Right hindlimb (tissue), 1 donor: ENCODE measurements at regions not wholly inside any gene's neighbourhood (a gene's known extent, or its start where the extent isn't known, plus 50 kb on each side); places are given as distances from the start of the nearest gene placed in this dataset.
A peak's percentile ranks its signal among the peaks of the same experiment; 100 is the strongest.

Experiments
- DNase-seq: peaks from one replicate; pipeline ENCODE4 v3.0.0-alpha.2; 2018

DNA sequence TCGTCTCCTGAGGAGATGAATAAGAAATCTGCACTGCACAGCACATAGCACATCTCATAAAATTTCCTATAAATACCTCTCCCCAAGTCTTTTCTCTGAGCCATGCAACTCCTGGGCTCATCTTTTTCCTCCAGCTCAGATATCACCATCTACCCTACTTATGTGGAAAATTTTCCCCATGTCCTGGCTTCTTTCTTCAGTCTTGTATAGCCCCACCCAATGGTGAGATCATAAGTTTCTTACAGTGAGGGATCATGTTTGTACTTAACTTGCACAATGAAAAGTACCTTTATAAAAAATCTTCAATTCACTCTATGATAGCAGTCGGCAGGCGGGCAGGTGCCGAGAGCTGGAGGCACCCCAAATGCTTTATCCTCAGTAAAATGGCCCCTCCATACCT is 198.6 kb upstream of the S100G start:
- no peak for DNase-seq

DNA sequence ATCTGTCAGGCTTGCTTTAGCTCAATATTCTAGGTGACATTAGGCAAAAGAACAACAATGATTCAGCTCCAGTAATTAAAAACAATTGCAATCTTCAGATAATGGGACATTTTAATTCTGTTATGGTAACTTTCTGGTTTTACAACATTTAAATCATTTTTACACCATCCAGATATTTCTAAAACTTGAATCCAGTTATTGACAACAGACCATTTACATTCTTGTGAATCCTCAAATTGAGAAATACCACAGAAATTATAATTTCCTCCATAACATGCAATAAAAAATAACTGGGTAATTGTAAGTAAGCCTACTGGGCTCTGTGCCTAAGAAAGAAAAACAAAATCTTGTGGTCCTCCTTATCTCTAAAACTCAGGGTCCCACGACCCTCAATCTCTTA is 195.0 kb upstream of the S100G start:
- DNase-seq = no peak

DNA sequence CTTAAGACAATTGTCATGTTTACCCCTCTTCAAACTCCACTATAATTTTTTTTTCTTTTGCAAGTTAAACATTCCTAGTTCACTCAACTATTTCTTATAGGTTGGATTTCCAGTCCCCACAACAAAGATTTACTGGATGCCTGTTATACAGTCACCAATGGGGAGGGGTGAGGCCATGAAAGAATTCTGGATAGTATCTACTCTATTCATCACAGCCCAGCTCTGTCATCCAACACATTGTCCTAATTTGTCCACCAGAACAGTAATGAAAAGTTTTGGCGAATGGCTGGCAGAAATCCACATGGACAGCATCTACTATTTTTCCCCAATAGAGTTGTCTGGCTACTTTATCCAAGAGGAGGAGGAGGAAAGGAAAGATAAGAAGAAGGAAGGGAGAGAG is 192.7 kb upstream of the S100G start:
- DNase-seq = no peak

DNA sequence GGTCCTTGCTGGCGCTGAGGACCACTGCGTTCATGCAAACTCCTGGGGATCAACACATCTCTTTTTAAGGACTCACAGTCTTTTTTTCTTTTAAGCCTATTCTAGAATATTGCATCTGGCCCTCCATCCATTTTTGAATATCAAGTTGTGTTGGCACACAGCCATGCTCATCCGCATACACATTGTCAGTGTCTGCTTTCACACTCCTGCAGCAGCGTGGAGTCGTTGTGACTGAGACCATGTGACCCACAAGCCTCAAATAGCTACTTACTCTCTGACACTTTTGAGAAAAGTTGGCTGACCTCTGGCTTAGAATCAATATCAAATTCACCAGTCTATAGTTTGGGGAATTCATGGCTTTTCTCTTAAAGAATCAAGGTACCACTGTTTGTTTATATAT is 191.8 kb upstream of the S100G start:
- DNase-seq = no peak

DNA sequence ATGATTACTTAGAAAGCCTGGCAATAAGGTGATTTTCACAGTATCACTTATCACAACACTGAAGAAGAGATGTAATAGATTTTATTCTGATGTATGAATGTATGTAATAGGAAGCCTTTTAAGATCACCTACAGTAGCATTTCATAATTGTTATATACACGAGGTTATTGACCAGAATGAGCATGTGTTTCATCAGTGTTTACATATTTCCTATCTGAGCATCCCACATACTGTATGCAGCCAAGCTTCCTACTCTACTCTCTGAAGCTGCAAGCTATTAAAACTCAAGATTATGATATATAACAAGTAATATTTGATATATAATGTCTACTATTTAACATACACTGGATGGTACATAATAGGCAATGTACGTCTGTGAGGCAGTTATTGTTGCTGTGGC is 190.9 kb upstream of the S100G start:
- no peak for DNase-seq

DNA sequence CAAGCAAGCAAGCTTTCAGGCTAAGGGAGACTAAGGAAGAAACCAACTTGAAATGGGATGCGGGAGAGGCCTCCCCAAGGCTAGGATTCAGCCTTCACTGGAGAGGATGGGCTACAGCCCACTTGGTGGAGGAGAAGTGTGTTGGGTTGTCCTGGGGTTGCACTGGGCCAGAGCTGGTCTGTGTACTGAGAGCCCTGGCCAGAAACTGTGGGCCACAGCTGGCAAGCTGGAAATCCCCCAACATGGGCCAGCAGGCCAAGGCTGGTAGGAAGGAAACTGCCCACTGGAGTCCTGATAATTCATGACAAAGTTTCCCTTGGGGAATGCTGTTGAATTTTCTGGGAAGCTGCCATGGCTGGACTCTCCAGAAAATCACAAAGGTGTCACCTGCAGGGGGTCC is 188.0 kb upstream of the S100G start:
- no peak for DNase-seq

DNA sequence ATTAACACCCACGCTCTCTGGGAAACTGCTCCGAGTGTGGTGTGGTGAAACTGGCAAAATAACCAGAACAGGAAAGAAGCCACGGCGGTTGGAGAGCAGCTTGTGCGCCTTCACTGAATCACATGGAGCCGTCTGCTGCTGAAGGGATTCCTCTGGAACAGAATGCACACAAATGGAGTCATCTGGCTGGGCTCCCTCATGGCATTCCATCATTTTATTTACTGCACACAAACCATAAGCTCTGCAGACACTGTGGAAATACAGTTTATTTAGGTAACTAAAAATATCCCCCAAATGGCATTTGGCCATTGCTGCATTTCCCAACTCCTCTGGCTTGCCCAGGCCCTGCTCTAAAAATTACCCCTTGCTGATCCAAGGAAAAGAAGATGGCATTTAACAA is 187.0 kb upstream of the S100G start:
- peak; percentile 57 for DNase-seq

DNA sequence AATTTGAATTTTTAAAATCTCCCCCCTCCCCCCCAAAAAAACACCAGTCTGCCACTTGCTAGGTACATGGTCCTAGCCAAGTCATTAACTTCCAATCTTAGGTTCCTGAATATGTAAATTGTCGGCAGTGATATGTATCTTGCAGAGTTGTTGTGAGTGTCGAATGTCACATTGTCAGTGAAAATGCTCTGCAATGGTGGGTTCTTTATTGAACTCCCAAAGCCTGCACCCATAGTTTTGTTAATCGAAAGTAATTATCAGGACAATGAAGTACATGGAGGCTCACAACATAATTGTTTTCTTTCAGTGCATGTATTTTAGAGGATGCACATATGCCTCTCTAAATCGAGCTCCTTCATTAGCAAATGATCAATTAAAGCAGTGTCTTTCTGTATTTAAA is 185.6 kb upstream of the S100G start:
- no peak for DNase-seq

DNA sequence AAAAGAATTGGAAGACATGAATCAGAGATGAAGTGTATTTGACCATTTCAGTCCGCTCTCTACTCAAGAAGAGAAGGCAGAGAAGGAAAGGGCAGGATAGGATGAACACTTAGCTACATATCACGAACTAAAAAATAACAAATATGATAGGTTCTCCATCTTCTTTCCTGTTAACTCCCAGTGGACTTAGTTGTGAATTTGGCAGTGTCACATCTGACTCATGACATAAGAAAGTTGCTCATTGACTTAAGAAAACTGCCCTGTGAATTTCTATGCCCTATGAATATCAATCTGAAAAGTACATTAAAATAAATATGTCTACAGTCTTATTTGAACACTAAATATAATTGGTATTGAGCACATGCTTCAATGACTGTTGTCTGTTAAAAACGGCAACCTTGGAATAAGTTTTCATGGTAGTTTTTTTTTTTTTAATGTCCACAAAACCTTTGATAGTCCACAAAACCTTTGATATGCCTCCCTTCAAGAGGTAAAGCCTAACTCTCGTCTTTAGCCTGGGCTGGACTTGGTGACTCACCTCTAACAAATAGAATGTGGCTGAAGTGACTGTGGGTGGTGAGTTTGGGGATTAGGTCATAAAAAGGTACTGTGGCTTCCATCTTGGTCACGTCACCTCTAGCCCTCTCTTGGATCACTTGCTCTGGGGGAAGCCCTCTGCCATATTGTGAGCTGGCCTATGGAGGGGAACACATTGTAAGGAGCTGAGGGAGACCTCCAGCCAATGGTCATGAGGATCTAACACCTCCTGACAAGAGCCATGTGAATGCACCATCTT is 184.7 kb upstream of the S100G start:
- DNase-seq = no peak

DNA sequence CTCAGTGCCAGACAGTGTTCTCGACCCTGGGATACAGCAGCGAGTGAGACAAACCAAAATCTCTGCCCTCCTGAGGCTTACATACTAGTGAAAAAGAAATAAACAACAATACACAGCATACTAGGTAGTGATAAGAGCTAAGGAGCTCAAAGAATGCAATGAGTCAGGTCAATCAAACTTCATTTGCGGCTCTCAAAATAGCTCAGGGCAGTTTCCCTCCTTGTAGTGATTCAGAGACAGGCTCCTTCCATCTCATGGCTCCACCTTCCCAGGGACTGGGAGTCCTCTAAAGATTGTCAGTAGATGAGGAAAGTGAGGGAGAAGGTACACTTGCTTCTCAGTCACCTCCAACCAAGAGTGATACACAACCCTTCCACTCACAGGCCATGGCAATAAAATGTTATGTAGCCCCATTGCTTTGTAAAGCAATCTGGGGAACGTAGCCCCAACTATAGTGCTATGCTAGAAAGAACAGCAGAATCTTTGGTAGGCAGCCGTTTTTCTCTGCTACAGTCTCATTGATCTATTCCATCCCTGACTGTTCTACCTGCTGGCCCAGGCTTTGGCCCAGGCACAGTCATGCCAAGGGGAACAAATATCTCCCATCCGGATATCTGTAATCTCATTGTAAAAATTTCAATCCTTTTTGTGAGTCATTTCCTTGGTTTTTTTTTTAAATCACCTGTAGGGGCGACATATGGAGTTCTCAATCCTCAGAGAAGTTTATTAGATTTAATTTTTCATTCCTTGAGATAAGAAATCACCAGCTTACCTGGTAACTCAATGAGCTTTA is 183.1 kb upstream of the S100G start:
- DNase-seq = no peak

DNA sequence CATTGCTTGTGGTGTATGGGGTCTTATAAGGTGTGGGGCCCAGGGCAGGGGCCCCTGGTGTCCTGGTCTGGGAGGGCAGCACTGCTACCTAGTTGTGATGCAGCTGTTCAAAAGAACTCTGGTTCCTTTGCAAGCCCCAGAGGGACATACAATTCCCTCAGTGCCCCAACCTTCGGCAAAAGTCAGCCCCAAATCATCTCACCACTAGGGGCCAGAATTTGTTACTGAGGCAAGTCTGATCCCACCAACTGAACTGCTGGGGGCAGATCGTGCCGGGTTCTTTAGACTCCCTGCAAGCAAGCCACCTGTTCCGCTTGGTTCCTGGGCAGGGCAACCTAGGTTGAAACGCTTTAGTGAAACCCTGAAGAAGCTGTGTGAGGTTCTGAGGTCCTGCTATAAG is 180.1 kb upstream of the S100G start:
- DNase-seq = no peak

DNA sequence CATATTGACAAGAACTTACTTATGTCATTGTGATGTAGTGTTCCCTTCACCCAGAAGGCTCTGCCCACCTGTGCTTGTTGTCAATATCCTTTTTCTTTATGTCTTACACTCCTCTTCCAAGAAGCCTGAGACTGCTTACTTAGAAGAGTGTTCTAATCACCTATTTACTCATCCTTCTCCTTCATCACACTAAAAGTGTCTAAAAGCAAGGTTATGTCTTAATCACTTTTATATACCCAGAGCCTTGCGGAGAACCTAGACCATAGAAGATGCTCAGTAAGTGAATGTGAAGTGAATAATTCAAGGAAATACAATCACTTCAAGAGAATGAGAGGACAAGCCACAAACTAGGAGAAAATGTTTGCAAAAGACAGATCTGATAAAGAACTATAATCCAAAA is 177.6 kb upstream of the S100G start:
- DNase-seq = no peak

DNA sequence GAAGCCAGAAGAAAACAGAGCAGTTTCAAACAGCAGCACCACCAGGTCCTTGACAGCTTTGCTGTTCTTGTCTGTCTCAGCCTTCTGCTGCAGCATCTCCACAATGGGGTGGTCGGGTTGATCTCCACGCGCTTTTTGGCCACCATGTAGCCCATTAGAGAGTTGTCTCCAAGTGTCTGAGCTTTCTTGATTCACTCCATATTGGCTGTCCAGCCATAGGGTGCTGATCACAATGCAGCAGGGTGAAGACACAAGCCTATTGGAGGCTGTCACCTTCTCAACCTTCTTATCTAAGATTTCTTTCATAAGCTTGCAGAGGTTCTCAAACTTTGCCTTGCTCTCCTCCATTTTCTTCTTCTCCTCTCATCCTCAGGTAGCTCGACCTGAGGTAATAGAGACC is 175.4 kb upstream of the S100G start:
- DNase-seq = no peak

DNA sequence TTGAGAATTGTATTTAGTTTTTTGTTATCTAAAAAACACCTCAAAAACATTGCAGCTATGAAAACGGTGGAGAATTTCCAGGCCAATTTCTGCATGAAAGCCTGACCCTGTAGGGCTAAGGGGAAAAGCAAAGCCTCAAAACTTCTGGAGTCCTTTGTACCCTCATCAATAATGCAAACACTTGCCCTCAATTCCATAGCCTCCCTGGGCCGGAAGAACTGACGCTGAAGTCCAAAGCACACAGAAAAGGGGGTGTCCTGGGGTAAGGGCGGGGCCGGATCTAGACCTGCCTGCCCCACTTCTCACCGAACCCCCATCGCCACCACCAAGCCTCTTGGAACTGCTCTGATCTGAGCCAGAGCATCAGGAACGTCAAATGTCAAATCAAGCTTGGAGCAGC is 173.9 kb upstream of the S100G start:
- no peak for DNase-seq

DNA sequence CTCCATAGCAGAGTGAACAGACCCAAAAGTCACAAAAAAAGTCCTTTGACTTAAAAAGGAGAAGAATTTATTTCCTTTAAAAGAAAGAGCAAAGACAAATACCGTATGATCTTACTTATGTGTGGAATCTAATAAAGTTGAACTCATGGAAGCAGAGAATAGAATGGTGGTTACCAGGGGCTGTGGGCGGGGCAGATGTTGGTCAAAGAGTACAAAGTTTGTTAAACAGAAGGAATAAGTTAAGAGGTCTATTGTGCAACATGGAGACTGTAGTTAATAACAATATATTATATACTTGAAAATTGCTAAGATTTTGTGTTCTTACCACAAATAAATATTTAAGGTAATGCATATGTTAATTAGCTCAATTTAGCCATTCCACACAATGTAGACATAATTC is 173.3 kb upstream of the S100G start:
- DNase-seq = no peak

DNA sequence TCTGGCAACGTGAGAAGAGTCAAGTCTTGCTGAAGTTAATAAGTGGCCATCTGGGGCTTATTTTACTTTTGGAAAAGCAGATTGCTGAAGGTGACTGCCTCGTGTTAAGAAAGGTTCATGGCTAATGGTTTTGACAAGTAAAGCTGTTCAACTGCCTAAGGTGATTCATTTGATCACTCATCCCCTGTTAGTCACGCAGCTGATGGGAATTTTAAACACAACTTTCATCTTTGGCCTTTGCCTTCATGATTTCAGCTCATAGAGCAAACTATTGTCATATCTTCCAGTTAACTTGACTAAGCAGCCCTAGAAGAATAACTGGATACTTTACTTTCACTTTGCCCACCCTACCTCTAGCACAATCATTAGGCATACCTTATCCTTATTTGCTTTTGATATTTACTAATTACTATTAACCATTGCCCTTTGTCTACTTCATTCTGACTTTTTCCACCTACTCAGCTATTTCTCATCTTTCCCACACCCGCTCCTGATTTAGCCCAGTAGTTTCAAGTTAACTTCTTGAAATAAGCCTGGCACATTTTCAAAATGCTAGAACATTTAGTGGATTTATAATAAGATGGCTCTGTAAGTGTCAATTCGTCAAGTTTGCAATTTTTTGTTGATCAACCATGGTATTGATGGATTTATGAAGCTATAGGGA is 170.6 kb upstream of the S100G start:
- DNase-seq = no peak

DNA sequence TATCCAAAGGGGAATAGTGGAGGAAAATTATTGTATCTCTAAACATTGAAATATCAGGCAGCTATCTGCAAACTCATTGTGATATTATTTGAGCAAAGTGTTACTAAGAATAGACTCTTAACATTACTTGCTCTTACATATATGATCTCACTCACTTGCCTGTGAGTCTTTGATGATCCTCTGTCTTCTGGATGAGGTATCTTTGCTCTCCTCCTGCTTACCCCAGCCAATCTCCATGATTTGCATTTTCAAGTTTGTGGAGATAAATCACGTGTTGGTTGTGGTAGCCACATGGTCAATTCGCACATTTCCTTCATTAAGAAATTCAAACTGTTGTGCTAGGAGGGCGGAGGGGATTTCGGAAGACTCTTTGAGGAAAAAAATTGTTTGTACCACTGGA is 169.9 kb upstream of the S100G start:
- DNase-seq = no peak

DNA sequence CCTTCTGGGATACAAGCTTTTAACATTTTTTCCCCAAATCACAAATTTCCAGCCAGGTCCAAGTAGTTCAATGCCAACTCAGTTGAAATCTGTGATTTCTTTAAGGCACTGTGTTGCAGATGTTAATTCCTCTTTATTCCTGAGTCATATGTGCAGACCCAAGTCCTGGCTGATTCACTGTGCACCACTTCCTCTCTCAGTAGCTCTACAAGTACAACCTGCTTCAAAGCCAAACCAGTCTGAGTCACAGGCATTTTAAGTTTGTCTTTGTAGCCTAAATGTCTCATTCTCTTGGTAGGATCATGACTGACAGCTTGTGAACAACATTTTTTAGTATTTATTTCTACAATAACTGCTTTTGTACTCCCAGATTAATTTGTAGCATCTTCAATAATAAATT is 165.6 kb upstream of the S100G start:
- DNase-seq = no peak

DNA sequence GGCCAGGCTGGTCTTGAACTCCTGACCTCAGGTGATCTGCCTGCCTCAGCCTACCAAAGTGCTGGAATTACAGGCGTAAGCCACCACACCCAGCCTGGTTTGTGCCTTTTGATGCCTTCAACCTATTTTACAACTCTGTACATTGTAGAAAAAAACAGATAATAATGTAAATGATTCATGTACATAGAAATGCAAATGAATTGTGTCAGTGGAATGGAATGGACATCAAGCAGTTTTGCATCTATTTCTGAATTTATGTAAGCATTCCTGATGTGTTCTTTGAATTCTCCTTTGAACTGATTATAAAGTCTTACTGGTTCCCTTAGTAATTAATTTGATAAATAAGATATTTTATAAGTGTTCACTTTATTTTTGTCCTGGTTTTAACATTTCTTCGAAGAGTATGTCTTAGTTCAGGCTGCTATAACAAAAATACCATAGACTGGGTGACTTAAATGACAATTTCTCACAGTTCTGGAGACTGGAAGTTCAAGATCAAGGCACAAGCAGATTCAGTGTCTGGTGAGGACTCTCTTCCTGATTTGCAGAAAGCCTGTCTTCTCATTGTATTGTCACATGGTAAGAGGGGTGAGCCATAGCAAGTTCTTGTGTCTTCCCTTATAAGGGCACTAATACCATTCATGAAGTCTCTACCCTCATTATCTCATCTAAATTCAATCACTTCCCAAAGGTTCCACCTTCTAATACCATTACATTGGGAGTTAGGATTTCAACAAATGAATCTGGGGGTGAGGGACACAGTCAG is 162.2 kb upstream of the S100G start:
- no peak for DNase-seq

DNA sequence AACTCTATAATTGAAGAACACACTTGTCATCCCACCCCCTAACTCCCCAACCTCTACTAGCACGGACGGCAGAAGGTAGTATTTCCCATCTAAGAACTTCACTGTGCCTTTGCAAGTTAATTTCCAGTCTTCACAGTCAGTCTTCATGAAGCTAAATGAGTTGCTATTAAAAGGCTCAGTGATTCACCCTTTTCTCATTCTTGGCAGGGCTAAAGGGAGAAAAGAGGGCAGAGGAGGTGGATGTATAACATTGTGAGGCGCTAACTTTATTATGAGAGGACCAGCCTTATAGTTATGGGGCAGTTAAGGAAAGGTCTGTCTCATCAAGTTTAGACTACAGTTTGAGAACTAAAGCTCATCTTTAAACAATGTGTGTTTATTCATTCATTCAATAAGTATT is 161.0 kb upstream of the S100G start:
- DNase-seq = no peak

DNA sequence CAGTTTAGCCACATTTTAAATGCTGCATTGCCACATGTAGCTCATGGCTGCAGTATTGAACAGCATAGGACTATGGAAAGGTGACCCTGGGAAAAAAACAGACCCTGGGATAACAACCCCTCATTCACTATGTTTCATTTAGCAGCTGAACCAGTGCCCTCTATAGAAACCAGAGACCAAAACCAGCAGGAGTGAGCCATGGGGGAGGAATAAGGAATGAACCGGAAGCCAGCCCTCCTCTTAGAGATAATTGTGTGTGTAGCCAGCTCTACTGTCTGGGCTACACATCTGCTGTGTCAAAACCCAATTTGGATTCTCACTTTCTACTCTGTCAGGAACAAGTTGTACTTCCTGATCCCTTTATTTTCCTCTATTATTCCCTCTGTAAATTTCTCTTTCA is 158.5 kb upstream of the S100G start:
- DNase-seq = no peak

DNA sequence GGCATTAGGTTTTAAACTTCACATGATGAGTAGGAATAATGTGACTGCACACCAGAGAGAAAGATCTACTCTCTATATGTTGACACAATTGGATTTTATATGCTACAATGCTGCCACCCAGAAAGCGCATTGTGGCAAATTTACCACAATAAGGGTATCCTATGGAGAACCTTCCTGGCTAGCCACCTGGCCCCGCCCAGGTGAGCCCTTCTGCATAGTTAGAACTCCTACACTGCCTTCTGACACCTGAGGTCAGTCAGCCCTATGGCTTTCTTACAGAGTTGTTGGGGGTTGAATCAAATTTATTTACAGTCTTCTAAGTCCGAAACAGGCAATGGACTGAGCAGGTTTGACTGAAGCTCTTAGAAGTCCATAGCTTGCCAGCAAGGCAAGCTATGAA is 153.8 kb upstream of the S100G start:
- DNase-seq = no peak
